Ascending aorta (tissue), 2 donors: ENCODE measurements at regions not wholly inside any gene's neighbourhood (a gene's known extent, or its start where the extent isn't known, plus 50 kb on each side); places are given as distances from the start of the nearest gene placed in this dataset.

ENCODE experiments used
- DNase-seq, 2 donors: peaks; one replicate each; pipeline ENCODE4 v3.0.0-alpha.2; 2019; ENCODE audit warnings: low spot score in 2 of 2
- H3K27ac ChIP-seq, 2 donors: fragments of 200-600 bp; sonication (generic); one replicate each; pipeline ENCODE4 v1.5.1; 2016 to 2017; ENCODE audit warnings: mild to moderate bottlenecking in 1 of 2
- H3K27me3 ChIP-seq: fragments of 200-600 bp; sonication (generic); one replicate; pipeline ENCODE4 v1.5.1; 2017
- H3K36me3 ChIP-seq, 2 donors: fragments of 200-600 bp; sonication (generic); one replicate each; pipeline ENCODE4 v1.5.1; 2016
- H3K4me1 ChIP-seq, 2 donors: fragments of 200-600 bp; sonication (generic); one replicate each; pipeline ENCODE4 v1.5.1; 2016 to 2017; ENCODE audit warnings: mild to moderate bottlenecking in 1 of 2
- H3K4me3 ChIP-seq, 2 donors: fragments of 200-600 bp; sonication (generic); one replicate each; pipeline ENCODE4 v1.5.1; 2016 to 2017; ENCODE audit warnings: mild to moderate bottlenecking in 1 of 2
- H3K9me3 ChIP-seq, 2 donors: fragments of 200-600 bp; sonication (generic); one replicate each; pipeline ENCODE4 v1.5.1; 2016
- intact Hi-C: fragments of 100-400 bp; cut with DNase I; formaldehyde crosslinking; loops from one replicate; pipeline ENCODE4 v1.15.1; 2023
- TF ChIP-seq, protein P1 (sequence below), 3 experiments: fragments of 200-600 bp in 2 of 3; fragments of 450-650 bp in 1 of 3; sonication (generic) in 2 of 3; IDR thresholded peaks; one replicate each; pipeline ENCODE4 v1.5.1; 2016 to 2019; ENCODE audit warnings: antibody characterized with exemption in 3 of 3, mild to moderate bottlenecking in 1 of 3, moderate library complexity in 1 of 3

DNA sequence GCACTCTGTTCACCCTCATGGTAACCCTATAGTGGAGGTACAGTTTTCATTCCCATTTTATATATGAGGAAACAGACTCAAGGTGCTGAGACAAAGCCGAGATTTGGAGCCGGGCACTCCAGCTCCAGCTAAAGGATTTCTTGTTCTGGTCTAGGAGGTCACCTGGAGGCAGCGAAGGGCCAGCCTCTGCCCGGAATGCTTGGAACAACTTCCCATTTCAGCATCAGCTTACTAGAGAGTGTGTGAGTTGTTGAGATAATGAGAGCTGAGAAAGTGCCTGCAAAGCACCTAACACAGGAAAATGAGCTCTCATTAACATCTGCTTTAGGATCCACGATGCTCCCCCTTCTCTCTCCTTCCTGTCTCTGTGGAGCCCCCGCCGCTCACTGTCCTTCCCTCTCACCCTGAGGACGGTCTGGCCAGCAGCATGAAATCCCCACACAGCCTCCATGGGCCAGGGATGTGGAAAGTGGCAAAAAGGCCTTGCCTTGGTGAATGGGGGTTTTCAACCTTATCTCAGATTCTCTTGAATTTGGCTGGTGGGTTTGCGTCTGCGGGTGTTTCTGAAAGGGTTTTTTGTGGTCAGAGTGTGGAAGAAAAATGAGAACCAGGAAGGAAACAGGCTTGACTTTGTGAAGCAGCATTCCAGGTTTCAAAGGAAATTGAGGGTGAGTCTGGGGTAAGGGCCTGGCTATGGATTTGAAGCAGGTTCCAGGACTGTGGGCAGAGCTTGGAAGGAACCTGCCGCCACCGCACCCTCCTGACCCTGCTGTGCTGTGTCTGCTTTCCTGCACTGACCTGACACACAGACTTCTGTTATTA lies 178.7 kb downstream of the FOXL1 start:
- intact Hi-C loops: no loop called here
- no peak for DNase-seq
- H3K27me3 ChIP-seq: no peaks in the 10 kb centered on the region
- peaks cover 0 to 18% of the 10 kb centered on the region in 2 donors for H3K4me1 ChIP-seq
- TF ChIP-seq, protein P1, sequence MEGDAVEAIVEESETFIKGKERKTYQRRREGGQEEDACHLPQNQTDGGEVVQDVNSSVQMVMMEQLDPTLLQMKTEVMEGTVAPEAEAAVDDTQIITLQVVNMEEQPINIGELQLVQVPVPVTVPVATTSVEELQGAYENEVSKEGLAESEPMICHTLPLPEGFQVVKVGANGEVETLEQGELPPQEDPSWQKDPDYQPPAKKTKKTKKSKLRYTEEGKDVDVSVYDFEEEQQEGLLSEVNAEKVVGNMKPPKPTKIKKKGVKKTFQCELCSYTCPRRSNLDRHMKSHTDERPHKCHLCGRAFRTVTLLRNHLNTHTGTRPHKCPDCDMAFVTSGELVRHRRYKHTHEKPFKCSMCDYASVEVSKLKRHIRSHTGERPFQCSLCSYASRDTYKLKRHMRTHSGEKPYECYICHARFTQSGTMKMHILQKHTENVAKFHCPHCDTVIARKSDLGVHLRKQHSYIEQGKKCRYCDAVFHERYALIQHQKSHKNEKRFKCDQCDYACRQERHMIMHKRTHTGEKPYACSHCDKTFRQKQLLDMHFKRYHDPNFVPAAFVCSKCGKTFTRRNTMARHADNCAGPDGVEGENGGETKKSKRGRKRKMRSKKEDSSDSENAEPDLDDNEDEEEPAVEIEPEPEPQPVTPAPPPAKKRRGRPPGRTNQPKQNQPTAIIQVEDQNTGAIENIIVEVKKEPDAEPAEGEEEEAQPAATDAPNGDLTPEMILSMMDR (IDR thresholded peaks at IDR 0.05): no peak
- no peaks in the 10 kb centered on the region for H3K36me3 ChIP-seq
- H3K9me3 ChIP-seq: no peaks in the 10 kb centered on the region
- no peak overlapping the region for H3K27ac ChIP-seq
- H3K4me3 ChIP-seq: no peak overlapping the region

DNA sequence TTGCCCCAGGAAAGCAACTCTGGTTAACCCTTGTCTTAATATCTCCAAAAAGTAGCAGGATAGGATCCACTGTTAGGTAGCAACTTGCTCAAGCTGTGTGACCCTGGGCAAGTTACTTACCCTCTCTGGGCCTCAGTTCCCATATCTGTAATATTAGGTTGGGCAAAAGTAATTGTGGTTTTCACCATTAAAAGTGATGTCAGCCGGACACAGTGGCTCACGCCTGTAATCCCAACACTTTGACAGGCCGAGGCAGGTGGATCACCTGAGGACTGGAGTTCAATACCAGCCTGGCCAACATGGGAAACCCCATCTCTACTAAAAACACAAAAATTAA lies 179.3 kb downstream of the FOXL1 start:
- Histone ChIP-seq H3K4me1 (peaks cover 0 to 13% of the 10 kb centered on the region in 2 donors), H3K27ac (no peak overlapping the region), H3K27me3 (no peaks in the 10 kb centered on the region), H3K9me3 (no peaks in the 10 kb centered on the region), H3K36me3 (no peaks in the 10 kb centered on the region), H3K4me3 (no peak overlapping the region)
- TF ChIP-seq, protein P1 (IDR thresholded peaks at IDR 0.05): no peak
- no peak for DNase-seq
- intact Hi-C loops: no loop called here

DNA sequence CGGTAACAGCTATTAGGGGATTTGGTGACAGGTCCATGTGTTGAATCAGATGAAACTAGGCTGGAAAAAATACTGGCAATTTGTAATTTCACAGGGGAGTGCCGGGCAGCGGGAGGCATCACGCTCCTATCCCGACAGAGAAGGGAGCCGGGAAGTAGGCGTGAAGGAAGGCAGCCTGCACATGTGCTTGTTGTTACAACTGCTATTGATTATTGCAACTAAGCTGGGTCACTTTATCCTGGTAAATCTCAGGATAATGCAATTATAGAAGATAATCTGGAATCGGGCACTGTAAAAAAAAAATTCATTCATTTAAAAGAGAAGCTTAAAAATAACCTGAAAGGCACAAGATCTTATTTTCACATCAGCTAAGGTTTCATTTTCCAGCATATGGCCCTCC lies 180.6 kb downstream of the FOXL1 start:
- intact Hi-C loops: no loop called here
- Histone ChIP-seq H3K9me3 (no peaks in the 10 kb centered on the region), H3K27ac (no peak overlapping the region), H3K4me1 (peaks cover 0 to 12% of the 10 kb centered on the region in 2 donors), H3K4me3 (no peak overlapping the region), H3K27me3 (no peaks in the 10 kb centered on the region), H3K36me3 (no peaks in the 10 kb centered on the region)
- DNase-seq: no peak
- TF ChIP-seq, protein P1 (IDR thresholded peaks at IDR 0.05): no peak

DNA sequence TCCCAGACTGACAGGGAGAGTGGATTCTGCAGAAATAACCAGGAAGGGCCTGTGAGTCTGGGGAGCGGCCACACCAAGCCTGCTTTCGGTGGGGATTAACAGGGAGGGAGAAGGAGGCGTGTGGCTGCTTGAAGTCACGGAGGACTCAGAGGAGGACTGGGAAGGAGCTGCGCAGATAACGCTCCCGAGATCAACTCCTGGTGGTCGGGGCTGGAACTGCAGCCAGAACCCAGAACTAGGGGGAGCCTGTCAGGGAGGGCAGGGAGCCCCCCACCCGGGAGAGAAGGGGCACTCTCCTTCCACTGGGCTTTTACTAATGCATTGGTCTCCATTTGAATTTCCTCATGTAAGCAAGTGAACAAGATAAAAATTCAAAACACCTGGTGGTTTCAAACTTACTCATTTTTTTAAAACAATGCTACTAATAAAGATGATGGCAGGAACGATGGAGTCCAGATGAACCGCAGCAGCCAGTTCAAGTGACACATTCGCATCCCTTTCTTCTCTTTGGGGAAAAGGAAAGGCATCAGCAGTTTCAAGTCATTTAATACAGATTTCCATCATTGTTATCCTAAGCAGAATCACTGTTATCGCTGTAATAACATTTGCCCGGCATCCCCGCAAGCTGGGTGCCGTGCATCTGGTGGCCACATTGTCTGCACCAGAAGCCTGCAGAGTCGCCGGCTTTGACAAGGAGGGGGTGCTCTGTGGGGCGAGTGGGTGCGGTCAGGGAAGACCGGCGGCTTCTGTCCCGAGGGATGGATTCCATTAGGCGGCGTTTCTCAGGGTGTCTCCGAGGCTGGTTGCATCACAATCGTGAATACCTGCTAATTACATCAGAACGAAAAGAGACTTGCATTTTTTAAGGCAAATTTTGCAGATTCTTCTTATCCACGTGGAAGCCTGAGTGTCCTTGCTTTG lies 183.0 kb downstream of the FOXL1 start:
- Histone ChIP-seq H3K4me3 (peak overlapping the region; percentile 34 to 50), H3K4me1 (peaks cover 0 to under 1% of the 10 kb centered on the region in 2 donors), H3K9me3 (no peaks in the 10 kb centered on the region), H3K27ac (no peak overlapping the region), H3K27me3 (no peaks in the 10 kb centered on the region), H3K36me3 (no peaks in the 10 kb centered on the region)
- intact Hi-C loops: no loop called here
- TF ChIP-seq, protein P1 (IDR thresholded peaks at IDR 0.05): peak; percentile 83 to 93 (median 89)
- DNase-seq: peak in 1 of 2 donors; percentile 81

DNA sequence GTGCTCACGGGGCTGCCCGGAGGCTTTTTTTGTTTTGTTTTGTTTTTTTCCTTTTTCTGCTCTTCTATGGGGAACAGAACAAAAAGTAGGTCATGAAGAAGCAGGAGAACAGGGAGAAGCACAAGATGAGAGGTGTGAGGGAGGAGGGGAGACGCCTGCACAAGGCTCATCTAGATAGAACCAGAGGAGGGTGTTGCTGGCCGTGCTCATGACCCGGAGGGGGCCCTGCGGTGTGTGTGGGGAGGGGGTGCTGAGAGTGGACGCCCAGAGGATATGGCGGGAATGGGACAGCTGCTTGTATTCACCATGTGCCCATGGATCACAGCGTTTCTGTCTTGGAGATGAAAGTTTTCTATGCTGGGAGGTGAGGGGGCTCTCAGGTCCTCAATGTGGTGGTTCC lies 183.7 kb downstream of the FOXL1 start:
- no peaks in the 10 kb centered on the region for H3K27me3 ChIP-seq
- peak overlapping the region; percentile 34 to 50 for H3K4me3 ChIP-seq
- H3K9me3 ChIP-seq: no peaks in the 10 kb centered on the region
- TF ChIP-seq, protein P1 (IDR thresholded peaks at IDR 0.05): no peak
- H3K27ac ChIP-seq: no peak overlapping the region
- intact Hi-C loops: no loop called here
- DNase-seq: no peak
- no peaks in the 10 kb centered on the region for H3K36me3 ChIP-seq
- no peaks in the 10 kb centered on the region for H3K4me1 ChIP-seq
